ENCODE measurements at regions not wholly inside any gene's neighbourhood (a gene's known extent, or its start where the extent isn't known, plus 50 kb on each side); places are given as distances from the start of the nearest gene placed in this dataset.

DNA sequence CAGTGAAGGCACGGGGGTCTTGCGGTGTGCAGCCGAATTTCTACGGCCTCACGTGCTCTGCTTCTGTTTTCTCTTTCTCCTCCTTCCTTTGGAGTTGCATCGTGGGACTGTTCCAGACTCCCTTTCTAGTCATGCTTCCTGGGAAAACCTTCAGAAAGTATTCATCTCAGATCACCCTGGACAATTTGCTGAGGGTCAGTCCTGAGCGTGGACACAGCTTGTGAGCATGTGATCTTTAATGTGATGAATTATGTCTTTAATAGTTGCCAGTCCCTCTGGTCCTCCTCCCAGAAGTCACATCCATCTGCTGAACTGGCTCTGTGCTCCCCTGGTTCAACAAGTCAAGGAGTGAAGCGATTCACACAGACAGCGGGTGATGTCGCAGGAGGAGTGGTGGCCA is 145.0 kb upstream of the PDE10A start:
- CTCF ChIA-PET: no interaction called here
- no peaks in the 10 kb centered on the region for H3K9me3 ChIP-seq (ENCODE audit: control insufficient read depth in 2 of 3, low read length in 3 of 3)
- H3K4me1 ChIP-seq (ENCODE audit: control insufficient read depth in 2 of 2, insufficient read depth in 2 of 2, low read length in 2 of 2): no peaks in the 10 kb centered on the region
- no peak overlapping the region for H3K4me3 Mint-ChIP-seq
- no peak for DNase-seq
- H3K27me3 ChIP-seq (ENCODE audit: control insufficient read depth in 2 of 2, insufficient read depth in 2 of 2, low read length in 2 of 2): no peaks in the 10 kb centered on the region
- intact Hi-C loops (cut with micrococcal nuclease): no loop called here
- peaks cover 0 to 4% (median 0%) of the 10 kb centered on the region in 5 donors for H3K36me3 Mint-ChIP-seq
- peaks cover 0 to 5% (median 0%) of the 10 kb centered on the region in 7 donors for H3K4me1 Mint-ChIP-seq
- ATAC-seq: no peak
- H3K4me3 ChIP-seq (ENCODE audit: low read length): no peak overlapping the region
- peaks cover 0 to 16% (median 5%) of the 10 kb centered on the region in 11 donors for H3K9me3 Mint-ChIP-seq
- no peak overlapping the region for H3K27ac Mint-ChIP-seq
- H3K36me3 ChIP-seq (ENCODE audit: control insufficient read depth in 2 of 3, insufficient read depth in 3 of 3, low read length in 3 of 3): no peaks in the 10 kb centered on the region
- peaks cover 22 to 43% (median 26%) of the 10 kb centered on the region in 5 donors for H3K27me3 Mint-ChIP-seq
- POLR2A ChIA-PET: no interaction called here
- H3K27ac ChIP-seq (ENCODE audit: low read depth, low read length): no peak overlapping the region

DNA sequence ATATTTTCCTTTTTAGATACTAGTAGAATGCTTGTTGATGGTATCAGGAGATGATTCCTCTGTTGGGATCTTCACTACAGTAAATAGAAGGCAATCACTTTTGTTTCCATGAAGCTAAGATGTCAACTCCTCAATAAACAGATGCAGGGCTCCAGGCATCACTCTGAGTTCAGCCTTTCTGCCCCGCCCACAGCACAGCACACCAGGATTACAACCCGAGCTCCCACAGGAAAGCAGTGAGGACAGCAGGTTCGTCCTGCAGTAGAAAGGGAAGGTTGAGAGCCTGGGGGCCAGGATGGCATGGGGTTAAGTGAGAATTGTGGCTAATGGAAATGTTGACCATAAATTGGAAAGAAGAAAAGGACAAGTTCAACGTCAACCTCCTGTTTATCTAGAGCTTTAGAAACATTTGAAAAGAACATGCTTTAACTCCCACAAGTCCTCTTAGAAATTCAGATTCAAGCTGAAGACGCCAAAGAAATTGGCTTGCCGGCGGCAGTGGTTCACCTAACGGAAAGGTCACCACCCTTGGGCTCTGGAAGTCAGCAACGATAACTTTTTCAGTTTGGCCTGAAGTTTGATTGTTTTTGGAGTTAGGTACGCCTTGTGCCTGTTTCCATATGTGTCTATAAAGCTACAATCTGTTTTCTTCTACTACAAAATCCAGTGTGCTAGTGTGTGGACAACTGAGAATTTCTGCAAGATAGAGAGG is 144.4 kb upstream of the PDE10A start:
- Mint-ChIP-seq H3K4me1 (peaks cover 0 to 5% (median 0%) of the 10 kb centered on the region in 7 donors), H3K9me3 (peaks cover 0 to 16% (median 7%) of the 10 kb centered on the region in 11 donors), H3K27me3 (peaks cover 25 to 39% (median 31%) of the 10 kb centered on the region in 5 donors), H3K36me3 (peaks cover 0 to 4% (median 0%) of the 10 kb centered on the region in 5 donors), H3K27ac (no peak overlapping the region), H3K4me3 (no peak overlapping the region)
- H3K4me1 ChIP-seq (ENCODE audit: control insufficient read depth in 2 of 2, insufficient read depth in 2 of 2, low read length in 2 of 2): no peaks in the 10 kb centered on the region
- no peaks in the 10 kb centered on the region for H3K27me3 ChIP-seq (ENCODE audit: control insufficient read depth in 2 of 2, insufficient read depth in 2 of 2, low read length in 2 of 2)
- ChIA-PET CTCF (no interaction called here), POLR2A (no interaction called here)
- intact Hi-C loops (cut with micrococcal nuclease): no loop called here
- no peak overlapping the region for H3K4me3 ChIP-seq (ENCODE audit: low read length)
- no peak overlapping the region for H3K27ac ChIP-seq (ENCODE audit: low read depth, low read length)
- no peak for DNase-seq
- no peaks in the 10 kb centered on the region for H3K36me3 ChIP-seq (ENCODE audit: control insufficient read depth in 2 of 3, insufficient read depth in 3 of 3, low read length in 3 of 3)
- H3K9me3 ChIP-seq (ENCODE audit: control insufficient read depth in 2 of 3, low read length in 3 of 3): no peaks in the 10 kb centered on the region
- ATAC-seq: no peak

DNA sequence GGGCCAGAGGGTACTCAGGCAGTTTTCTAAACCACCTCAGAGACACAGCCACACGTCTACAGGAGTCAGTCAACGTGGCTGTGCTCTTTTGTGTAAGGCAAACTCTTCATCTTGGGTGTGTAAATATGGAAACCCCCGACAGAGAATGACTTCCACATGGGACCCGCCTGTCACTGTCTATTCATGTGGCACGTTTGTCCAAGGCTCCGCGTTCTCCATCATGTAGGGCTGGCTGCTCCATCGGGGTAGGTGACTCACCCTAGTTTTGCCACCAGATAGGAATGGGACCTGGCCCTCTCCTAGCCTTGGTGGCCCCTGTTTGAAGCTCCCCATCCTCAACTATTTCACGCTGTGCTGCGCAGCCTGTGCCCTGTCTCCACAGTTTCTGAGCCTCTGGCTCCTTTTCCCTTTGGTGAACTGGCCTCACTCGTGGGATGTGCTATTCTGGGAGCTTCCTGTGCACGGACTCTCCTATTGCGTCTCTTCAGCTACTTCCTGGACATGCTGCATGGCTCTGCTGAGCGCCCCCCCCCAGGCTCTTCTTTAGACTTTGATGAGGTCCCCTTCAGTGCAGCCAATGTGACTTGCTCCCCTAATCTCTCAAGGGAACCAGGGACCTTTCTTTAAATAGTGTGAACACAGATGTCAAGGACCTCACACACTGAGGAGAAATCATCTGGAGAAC is 143.2 kb upstream of the PDE10A start:
- no peaks in the 10 kb centered on the region for H3K9me3 ChIP-seq (ENCODE audit: control insufficient read depth in 2 of 3, low read length in 3 of 3)
- intact Hi-C loops (cut with micrococcal nuclease): no loop called here
- peaks cover 25 to 37% (median 33%) of the 10 kb centered on the region in 5 donors for H3K27me3 Mint-ChIP-seq
- no peak overlapping the region for H3K4me3 Mint-ChIP-seq
- no peak overlapping the region for H3K27ac ChIP-seq (ENCODE audit: low read depth, low read length)
- POLR2A ChIA-PET: no interaction called here
- H3K27ac Mint-ChIP-seq: no peak overlapping the region
- H3K36me3 ChIP-seq (ENCODE audit: control insufficient read depth in 2 of 3, insufficient read depth in 3 of 3, low read length in 3 of 3): no peaks in the 10 kb centered on the region
- no peak overlapping the region for H3K4me3 ChIP-seq (ENCODE audit: low read length)
- ATAC-seq: no peak
- CTCF ChIA-PET: no interaction called here
- H3K4me1 Mint-ChIP-seq: peaks cover 0 to 5% (median 0%) of the 10 kb centered on the region in 7 donors
- no peaks in the 10 kb centered on the region for H3K4me1 ChIP-seq (ENCODE audit: control insufficient read depth in 2 of 2, insufficient read depth in 2 of 2, low read length in 2 of 2)
- H3K27me3 ChIP-seq (ENCODE audit: control insufficient read depth in 2 of 2, insufficient read depth in 2 of 2, low read length in 2 of 2): no peaks in the 10 kb centered on the region
- H3K36me3 Mint-ChIP-seq: peaks cover 0 to 4% (median 0%) of the 10 kb centered on the region in 5 donors
- H3K9me3 Mint-ChIP-seq: peaks cover 0 to 16% (median 5%) of the 10 kb centered on the region in 11 donors
- no peak for DNase-seq

DNA sequence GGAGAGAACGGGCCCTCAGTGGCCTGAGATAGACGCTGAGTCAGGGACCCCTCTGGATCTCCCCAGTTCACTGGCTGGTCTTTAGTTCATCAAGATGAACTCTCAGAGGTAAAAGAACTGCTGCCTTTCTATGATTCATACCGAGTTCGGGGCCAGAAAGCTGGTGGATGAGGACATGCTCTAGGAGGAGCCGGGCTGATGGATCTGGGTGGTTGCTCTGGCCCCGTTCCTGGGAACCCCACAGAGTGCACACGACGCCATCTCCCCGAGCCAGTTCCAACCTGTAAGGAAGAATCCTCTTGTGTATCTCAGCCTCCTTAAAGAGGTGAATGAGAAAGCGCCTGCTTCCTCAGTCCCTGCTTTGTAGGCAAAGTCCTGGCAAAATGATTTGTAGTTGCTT is 142.6 kb upstream of the PDE10A start:
- no peak overlapping the region for H3K27ac Mint-ChIP-seq
- no peaks in the 10 kb centered on the region for H3K27me3 ChIP-seq (ENCODE audit: control insufficient read depth in 2 of 2, insufficient read depth in 2 of 2, low read length in 2 of 2)
- H3K27me3 Mint-ChIP-seq: peaks cover 25 to 38% (median 33%) of the 10 kb centered on the region in 5 donors
- H3K4me1 Mint-ChIP-seq: peaks cover 0 to 5% (median 0%) of the 10 kb centered on the region in 7 donors
- H3K4me1 ChIP-seq (ENCODE audit: control insufficient read depth in 2 of 2, insufficient read depth in 2 of 2, low read length in 2 of 2): no peaks in the 10 kb centered on the region
- H3K9me3 Mint-ChIP-seq: peaks cover 0 to 16% (median 4%) of the 10 kb centered on the region in 11 donors
- DNase-seq (no peak), ATAC-seq (no peak)
- intact Hi-C loops (cut with micrococcal nuclease): no loop called here
- H3K4me3 ChIP-seq (ENCODE audit: low read length): no peak overlapping the region
- no peak overlapping the region for H3K4me3 Mint-ChIP-seq
- H3K36me3 Mint-ChIP-seq: peaks cover 0 to 4% (median 0%) of the 10 kb centered on the region in 5 donors
- POLR2A ChIA-PET: no interaction called here
- no peaks in the 10 kb centered on the region for H3K36me3 ChIP-seq (ENCODE audit: control insufficient read depth in 2 of 3, insufficient read depth in 3 of 3, low read length in 3 of 3)
- H3K27ac ChIP-seq (ENCODE audit: low read depth, low read length): no peak overlapping the region
- CTCF ChIA-PET: no interaction called here
- H3K9me3 ChIP-seq (ENCODE audit: control insufficient read depth in 2 of 3, low read length in 3 of 3): no peaks in the 10 kb centered on the region

DNA sequence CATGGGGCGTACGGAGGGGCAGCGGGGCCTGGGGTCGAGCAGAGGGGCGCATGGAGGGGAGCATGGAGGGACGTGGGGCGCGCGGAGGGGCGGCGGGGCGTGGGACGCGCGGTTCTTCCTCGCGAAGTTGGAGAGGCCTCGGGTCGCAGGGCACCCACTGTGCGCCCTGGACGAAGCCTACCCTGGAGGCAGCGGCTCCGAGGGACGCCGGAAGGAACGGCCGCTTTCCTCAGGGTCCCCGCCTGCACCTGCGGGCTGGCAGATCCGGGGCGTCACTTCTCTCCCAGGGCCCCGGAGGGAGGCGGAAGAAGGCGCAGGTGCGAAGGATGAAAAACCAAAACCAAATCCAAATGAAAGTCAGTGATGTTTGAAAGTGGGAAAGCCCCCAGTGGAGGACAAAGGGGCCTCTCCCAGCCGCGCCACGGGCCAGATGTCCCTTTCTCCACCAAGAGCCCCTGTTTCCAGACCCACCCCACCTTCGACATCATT is 142.1 kb upstream of the PDE10A start:
- intact Hi-C loops (cut with micrococcal nuclease): no loop called here
- Histone ChIP-seq H3K27ac (ENCODE audit: low read depth, low read length) (no peak overlapping the region), H3K36me3 (ENCODE audit: control insufficient read depth in 2 of 3, insufficient read depth in 3 of 3, low read length in 3 of 3) (no peaks in the 10 kb centered on the region), H3K27me3 (ENCODE audit: control insufficient read depth in 2 of 2, insufficient read depth in 2 of 2, low read length in 2 of 2) (no peaks in the 10 kb centered on the region), H3K9me3 (ENCODE audit: control insufficient read depth in 2 of 3, low read length in 3 of 3) (no peaks in the 10 kb centered on the region), H3K4me3 (ENCODE audit: low read length) (no peak overlapping the region), H3K4me1 (ENCODE audit: control insufficient read depth in 2 of 2, insufficient read depth in 2 of 2, low read length in 2 of 2) (no peaks in the 10 kb centered on the region)
- no peak for DNase-seq
- H3K36me3 Mint-ChIP-seq: peaks cover 0 to 4% (median 0%) of the 10 kb centered on the region in 5 donors
- peaks cover 0 to 5% (median 0%) of the 10 kb centered on the region in 7 donors for H3K4me1 Mint-ChIP-seq
- peaks cover 0 to 10% (median under 1%) of the 10 kb centered on the region in 11 donors for H3K9me3 Mint-ChIP-seq
- no peak overlapping the region for H3K27ac Mint-ChIP-seq
- no peak overlapping the region for H3K4me3 Mint-ChIP-seq
- ChIA-PET CTCF (no interaction called here), POLR2A (no interaction called here)
- H3K27me3 Mint-ChIP-seq: peaks cover 25 to 38% (median 30%) of the 10 kb centered on the region in 5 donors
- ATAC-seq: no peak

DNA sequence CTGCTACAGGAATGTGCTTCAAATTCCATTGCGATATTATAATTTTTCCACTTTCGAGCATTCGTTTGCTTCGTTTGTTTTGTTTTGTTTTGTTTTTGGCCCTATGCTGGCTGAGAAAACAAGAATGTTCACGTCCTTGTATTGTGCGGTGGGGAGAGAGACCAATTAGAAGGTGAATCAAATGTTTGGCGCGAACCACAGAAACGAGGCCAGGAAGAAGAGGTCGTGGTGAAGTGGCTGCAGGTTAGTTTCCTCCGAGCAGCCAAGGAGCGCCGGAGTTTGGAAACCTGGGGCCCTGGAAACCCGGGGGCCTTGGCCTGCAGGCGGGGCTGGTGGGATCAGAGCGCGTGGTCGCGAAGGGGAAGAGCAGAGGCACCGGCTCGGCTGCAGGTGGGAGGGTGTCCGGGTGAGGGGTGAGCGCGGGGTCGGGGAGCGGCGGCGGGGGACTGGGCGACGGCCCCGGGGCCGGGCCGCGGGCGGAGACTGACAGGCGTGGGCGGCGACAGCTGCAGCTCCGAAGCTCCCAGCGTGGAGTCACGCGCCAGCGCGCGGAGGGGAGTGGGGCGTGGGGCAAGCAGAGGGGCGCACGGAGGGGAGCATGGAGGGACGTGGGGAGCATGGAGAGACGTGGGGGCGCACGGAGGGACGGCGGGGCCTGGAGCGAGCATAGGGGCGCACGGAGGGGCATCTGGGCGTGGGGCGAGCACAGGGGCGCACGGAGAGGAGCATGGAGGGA is 141.5 kb upstream of the PDE10A start:
- H3K36me3 ChIP-seq (ENCODE audit: control insufficient read depth in 2 of 3, insufficient read depth in 3 of 3, low read length in 3 of 3): no peaks in the 10 kb centered on the region
- ChIA-PET CTCF (no interaction called here), POLR2A (no interaction called here)
- Mint-ChIP-seq H3K9me3 (peaks cover 0 to 6% (median 0%) of the 10 kb centered on the region in 11 donors), H3K27ac (no peak overlapping the region), H3K36me3 (peaks cover 0 to 4% (median 0%) of the 10 kb centered on the region in 5 donors), H3K4me3 (no peak overlapping the region), H3K27me3 (peaks cover 25 to 42% (median 29%) of the 10 kb centered on the region in 5 donors), H3K4me1 (peaks cover 0 to 5% (median 0%) of the 10 kb centered on the region in 7 donors)
- intact Hi-C loops (cut with micrococcal nuclease): no loop called here
- DNase-seq (no peak), ATAC-seq (no peak)
- H3K4me1 ChIP-seq (ENCODE audit: control insufficient read depth in 2 of 2, insufficient read depth in 2 of 2, low read length in 2 of 2): no peaks in the 10 kb centered on the region
- no peak overlapping the region for H3K4me3 ChIP-seq (ENCODE audit: low read length)
- no peaks in the 10 kb centered on the region for H3K27me3 ChIP-seq (ENCODE audit: control insufficient read depth in 2 of 2, insufficient read depth in 2 of 2, low read length in 2 of 2)
- no peak overlapping the region for H3K27ac ChIP-seq (ENCODE audit: low read depth, low read length)
- no peaks in the 10 kb centered on the region for H3K9me3 ChIP-seq (ENCODE audit: control insufficient read depth in 2 of 3, low read length in 3 of 3)

All from naive thymus-derived CD4-positive, alpha-beta T cell (primary cell).